D721Med (cell line): ENCODE measurements at regions not wholly inside any gene's neighbourhood (a gene's known extent, or its start where the extent isn't known, plus 50 kb on each side); places are given as distances from the start of the nearest gene placed in this dataset.

ENCODE experiments used
- DNase-seq: peaks from one replicate; pipeline ENCODE4 v3.0.0; 2011; ENCODE audit warnings: low spot score; ENCODE audit not compliant: insufficient read length
- FAIRE-seq: peaks from 2 replicates; lab custom pipeline; 2011; peaks lifted over from hg19 to GRCh38; lab: Jason Lieb, UNC
- CTCF ChIP-seq: IDR thresholded peaks from 2 replicates; pipeline ENCODE4 v1.5.1; 2012; ENCODE audit warnings: mild to moderate bottlenecking, control low read depth; ENCODE audit not compliant: insufficient read depth; ENCODE audit errors: missing control alignments

DNA sequence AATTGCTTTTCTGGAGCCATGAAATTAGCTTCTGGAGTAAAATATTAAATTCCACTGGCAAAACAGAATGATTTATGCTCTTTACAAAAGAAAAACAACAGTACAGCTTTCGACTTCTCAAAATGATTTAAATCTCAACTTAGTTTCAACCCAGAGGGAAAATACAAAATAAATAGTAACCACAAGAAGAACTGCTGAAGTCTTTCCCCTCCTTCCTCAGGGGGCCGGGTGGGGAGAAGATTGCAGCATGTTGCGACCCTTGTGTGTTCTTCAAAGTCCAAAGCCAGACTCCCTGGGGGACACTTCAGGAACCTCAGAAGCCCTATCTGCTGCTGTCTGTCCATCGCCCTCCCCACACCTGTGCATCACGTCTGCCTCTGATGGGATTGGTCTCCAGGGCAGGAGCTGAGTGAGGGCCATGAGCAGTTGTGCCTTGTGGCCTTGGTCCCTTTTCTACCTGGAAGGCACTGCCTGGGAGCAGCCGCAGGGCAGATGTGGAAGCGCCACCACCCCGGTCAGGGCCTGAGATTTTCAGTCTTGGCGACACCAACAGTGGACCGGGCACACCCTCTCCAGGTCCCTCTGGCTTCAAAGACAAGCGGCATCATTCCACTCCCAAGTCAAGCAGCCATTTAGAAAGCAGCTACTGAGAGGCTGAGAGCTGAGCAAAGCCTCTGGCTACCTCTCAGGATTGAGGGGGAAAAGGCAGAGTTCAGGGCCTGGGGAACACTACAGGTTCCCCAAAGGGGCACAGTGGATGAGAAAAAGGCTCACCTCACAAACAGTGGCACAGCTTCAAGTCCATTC, 210.1 kb upstream of the RAB6C start:
- FAIRE-seq (no peak), DNase-seq (no peak)
- no peak for TF ChIP-seq CTCF

- no peak for TF ChIP-seq CTCF
- FAIRE-seq (no peak), DNase-seq (no peak)
Measured at GRCh38 chr2:129771418-129772189, 207.9 kb upstream of the RAB6C start.

DNA sequence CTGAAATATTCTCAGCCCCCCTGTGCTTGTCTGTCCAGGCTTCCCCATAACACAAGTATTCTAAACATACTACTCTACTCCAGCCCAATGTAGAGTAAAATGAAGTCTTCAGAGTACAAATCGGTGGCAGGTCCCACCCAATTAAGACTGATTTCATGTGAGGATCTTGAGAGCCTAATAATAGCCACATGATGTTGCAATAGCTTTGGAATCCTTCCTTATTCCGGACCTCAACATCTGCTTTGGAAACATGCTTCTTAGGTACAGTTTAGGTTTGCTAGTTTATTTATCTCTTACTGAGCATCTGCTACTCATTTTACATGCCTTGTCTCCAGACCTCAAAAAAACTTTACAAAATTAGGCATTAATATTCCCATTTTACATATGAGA, 207.3 kb upstream of the RAB6C start:
- no peak for FAIRE-seq
- no peak for DNase-seq
- no peak for TF ChIP-seq CTCF

GRCh38 chr2:129775952-129776653, 203.4 kb upstream of the RAB6C start:
- no peak for TF ChIP-seq CTCF
- FAIRE-seq = no peak
- DNase-seq = no peak

- FAIRE-seq = no peak
- no peak for DNase-seq
- no peak for TF ChIP-seq CTCF
Measured at GRCh38 chr2:129777146-129777545, 202.3 kb upstream of the RAB6C start.

DNA sequence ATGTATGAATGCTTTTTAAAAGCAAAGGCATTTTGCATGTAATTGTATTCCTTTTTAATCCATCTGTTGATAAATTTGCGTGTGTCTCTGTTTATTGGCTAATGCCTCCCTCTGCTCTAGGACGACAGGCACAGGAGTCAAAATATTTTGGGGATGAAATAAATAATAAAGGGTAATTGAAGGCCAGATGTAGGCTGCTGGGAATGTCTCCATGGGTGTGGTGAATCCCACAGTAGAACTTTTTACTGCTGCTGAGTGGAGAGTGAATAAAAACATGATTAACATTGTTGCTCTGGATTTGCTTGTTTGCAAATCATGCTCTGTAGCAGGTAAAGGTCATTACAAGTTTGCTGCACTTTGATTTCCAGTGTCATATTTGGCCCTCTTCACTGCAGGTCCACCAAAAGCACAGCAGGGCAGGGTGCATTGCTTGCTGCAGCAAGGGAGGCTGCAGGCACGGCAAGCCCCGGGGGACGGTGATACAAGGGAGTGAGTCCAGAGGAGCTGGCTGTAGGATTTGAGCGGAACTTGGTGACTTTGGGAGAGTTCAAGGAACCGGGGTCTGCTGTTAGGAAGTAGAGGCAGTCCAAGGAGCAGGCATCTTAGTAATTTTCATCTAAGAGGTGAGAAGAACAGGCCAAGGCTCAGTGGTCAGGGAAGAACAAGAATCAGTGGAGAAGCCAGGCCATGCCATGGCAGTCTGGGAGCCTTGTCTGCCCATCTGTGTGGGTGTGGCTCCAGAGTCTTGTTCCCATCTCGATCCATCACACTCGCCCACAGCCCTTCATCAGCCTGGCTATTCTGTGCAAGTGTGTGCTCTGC, 201.5 kb upstream of the RAB6C start:
- no peak for FAIRE-seq
- TF ChIP-seq CTCF = no peak
- no peak for DNase-seq
